Neural cell (in vitro differentiated cells): ENCODE measurements at regions not wholly inside any gene's neighbourhood (a gene's known extent, or its start where the extent isn't known, plus 50 kb on each side); places are given as distances from the start of the nearest gene placed in this dataset.

Experiments
- H2AFZ ChIP-seq: fragments of 200-600, 300-800 bp; sonication (generic), shearing (Covaris generic); 2 replicates; pipeline ENCODE4 v1.6.0; 2014; ENCODE audit warnings: low read depth, mild to moderate bottlenecking, antibody characterized with exemption, low read length, moderate library complexity
- H3F3A ChIP-seq: fragments of 200-600 bp; shearing (Covaris generic); 2 replicates; pipeline ENCODE4 v1.6.1; 2016; ENCODE audit warnings: mild to moderate bottlenecking, moderate library complexity, mixed read lengths, antibody characterized with exemption, low read length; ENCODE audit not compliant: insufficient read depth, poor library complexity, severe bottlenecking
- H3K27ac ChIP-seq: fragments of 200-600, 300-800 bp; sonication (generic), shearing (Covaris generic); 2 replicates; pipeline ENCODE4 v1.5.1; 2014; ENCODE audit warnings: mild to moderate bottlenecking, low read length, moderate library complexity
- H3K27me3 ChIP-seq: fragments of 300-800, 200-600 bp; sonication (generic), shearing (Covaris generic); 2 replicates; pipeline ENCODE4 v1.6.0; 2014; ENCODE audit warnings: mild to moderate bottlenecking, low read depth, low read length, moderate library complexity; ENCODE audit not compliant: insufficient read depth
- H3K36me3 ChIP-seq: fragments of 300-800, 200-600 bp; sonication (generic), shearing (Covaris generic); 2 replicates; pipeline ENCODE4 v1.5.1; 2014; ENCODE audit warnings: mild to moderate bottlenecking, antibody characterized with exemption, low read length, moderate library complexity; ENCODE audit not compliant: insufficient read depth
- H3K4me2 ChIP-seq: fragments of 300-800, 200-600 bp; sonication (generic), shearing (Covaris generic); 2 replicates; pipeline ENCODE4 v1.6.0; 2014; ENCODE audit warnings: mild to moderate bottlenecking, low read length
- H3K4me3 ChIP-seq: fragments of 300-800, 200-600 bp; sonication (generic), shearing (Covaris generic); 2 replicates; pipeline ENCODE4 v1.5.1; 2014; ENCODE audit warnings: mild to moderate bottlenecking, low read length, moderate library complexity
- H3K79me2 ChIP-seq: fragments of 200-600 bp; shearing (Covaris generic); replicated peaks from 2 replicates; pipeline ENCODE4 v1.6.0; 2014; ENCODE audit warnings: mild to moderate bottlenecking, low read length, moderate library complexity; ENCODE audit not compliant: insufficient read depth
- H3K9ac ChIP-seq: fragments of 300-800, 200-600 bp; sonication (generic), shearing (Covaris generic); 2 replicates; pipeline ENCODE4 v1.6.1; 2016; ENCODE audit warnings: mild to moderate bottlenecking, low read length, mixed read lengths
- H3K9me2 ChIP-seq: fragments of 200-600 bp; shearing (Covaris generic); 2 replicates; pipeline ENCODE4 v1.6.1; 2016; ENCODE audit warnings: mild to moderate bottlenecking, low read length, mixed read lengths; ENCODE audit not compliant: insufficient read depth
- H3K9me3 ChIP-seq: fragments of 200-600, 300-800 bp; sonication (generic), shearing (Covaris generic); 2 replicates; pipeline ENCODE4 v1.6.1; 2016; ENCODE audit warnings: mild to moderate bottlenecking, mixed run types, low read length, moderate library complexity, mixed read lengths
- H4K20me1 ChIP-seq: fragments of 200-600 bp; shearing (Covaris generic); 2 replicates; pipeline ENCODE4 v1.6.1; 2016; ENCODE audit warnings: mild to moderate bottlenecking, mixed run types; ENCODE audit not compliant: insufficient read depth
- EP300 ChIP-seq: fragments of 450-650 bp; conservative IDR thresholded peaks from 2 replicates; pipeline ENCODE4 v1.6.1; 2014; ENCODE audit warnings: antibody characterized with exemption, mild to moderate bottlenecking, moderate library complexity; ENCODE audit not compliant: poor library complexity, severe bottlenecking
- EZH2 ChIP-seq: fragments of 200-600, 300-800 bp; shearing (Covaris generic), sonication (generic); IDR thresholded peaks from 2 replicates; pipeline ENCODE4 v1.6.1; 2014; ENCODE audit warnings: antibody characterized with exemption, low read length, borderline replicate concordance, mild to moderate bottlenecking; ENCODE audit not compliant: insufficient read depth, poor library complexity, severe bottlenecking
- MXI1 ChIP-seq: fragments of 450-650 bp; conservative IDR thresholded peaks from 2 replicates; pipeline ENCODE4 v1.6.1; 2014; ENCODE audit warnings: antibody characterized with exemption, mild to moderate bottlenecking; ENCODE audit not compliant: poor library complexity, severe bottlenecking
- POLR2AphosphoS5 ChIP-seq: IDR thresholded peaks from 2 replicates; pipeline ENCODE4 v1.6.1; 2012
- RAD21 ChIP-seq: fragments of 450-650 bp; conservative IDR thresholded peaks from 2 replicates; pipeline ENCODE4 v1.6.1; 2014; ENCODE audit warnings: antibody characterized with exemption, mild to moderate bottlenecking, moderate library complexity
- SMC3 ChIP-seq: fragments of 450-650 bp; conservative IDR thresholded peaks from 2 replicates; pipeline ENCODE4 v1.6.1; 2014; ENCODE audit warnings: antibody characterized with exemption, mild to moderate bottlenecking, moderate library complexity; ENCODE audit not compliant: poor library complexity
- TAF1 ChIP-seq: IDR thresholded peaks from 2 replicates; pipeline ENCODE4 v1.6.1; 2012; ENCODE audit warnings: low read depth
- TF ChIP-seq, protein P1 (sequence below): IDR thresholded peaks from 2 replicates; pipeline ENCODE4 v1.6.1; 2012; ENCODE audit warnings: borderline replicate concordance
- TF ChIP-seq, protein P2 (sequence below): fragments of 450-650 bp; IDR thresholded peaks from 2 replicates; pipeline ENCODE4 v1.5.1; 2014; ENCODE audit warnings: antibody characterized with exemption, mild to moderate bottlenecking, moderate library complexity; ENCODE audit not compliant: poor library complexity, severe bottlenecking

DNA sequence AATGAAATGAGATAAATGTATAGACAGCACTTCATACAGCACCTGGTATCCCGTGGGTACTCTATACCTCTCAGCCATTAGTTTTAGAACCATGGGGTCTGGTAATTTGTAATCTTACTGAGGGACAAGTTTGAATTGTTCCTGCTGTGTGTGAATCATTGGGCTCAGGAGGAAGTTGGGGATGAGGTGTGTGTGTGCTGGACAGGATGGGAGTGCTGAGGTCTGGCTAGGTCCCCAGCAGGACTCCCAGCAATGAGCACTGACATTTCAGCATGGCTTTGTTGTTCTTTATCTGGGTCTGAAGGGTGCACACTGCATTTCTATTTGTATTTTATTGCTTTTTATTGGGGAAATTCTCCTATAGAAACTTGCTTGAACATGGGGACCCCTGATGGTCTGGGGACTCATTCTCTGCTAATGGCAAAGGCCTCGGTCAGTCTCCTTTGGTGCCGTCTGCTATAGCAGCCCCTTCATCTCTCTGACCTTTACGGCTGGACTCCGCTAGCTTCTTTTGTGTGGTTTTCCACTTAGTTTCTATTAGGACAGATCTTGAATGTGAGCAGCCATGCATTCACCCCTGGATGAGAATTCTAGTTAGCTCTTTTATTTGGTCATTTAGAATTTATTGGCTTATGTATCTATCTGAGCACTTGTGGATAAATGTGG, 98.1 kb downstream of the SREK1 start:
- H3K9ac ChIP-seq, result no peak overlapping the region
- H3K36me3 ChIP-seq, result no peaks in the 10 kb centered on the region
- H3K4me2 ChIP-seq, result no peak overlapping the region
- H3K9me3 ChIP-seq, result no peaks in the 10 kb centered on the region
- no peaks in the 10 kb centered on the region for H3K79me2 ChIP-seq
- H4K20me1 ChIP-seq, result no peaks in the 10 kb centered on the region
- TF ChIP-seq POLR2AphosphoS5, result no peak
- no peak for TF ChIP-seq EP300
- no peak for TF ChIP-seq TAF1
- no peak for TF ChIP-seq MXI1
- TF ChIP-seq, protein P1, sequence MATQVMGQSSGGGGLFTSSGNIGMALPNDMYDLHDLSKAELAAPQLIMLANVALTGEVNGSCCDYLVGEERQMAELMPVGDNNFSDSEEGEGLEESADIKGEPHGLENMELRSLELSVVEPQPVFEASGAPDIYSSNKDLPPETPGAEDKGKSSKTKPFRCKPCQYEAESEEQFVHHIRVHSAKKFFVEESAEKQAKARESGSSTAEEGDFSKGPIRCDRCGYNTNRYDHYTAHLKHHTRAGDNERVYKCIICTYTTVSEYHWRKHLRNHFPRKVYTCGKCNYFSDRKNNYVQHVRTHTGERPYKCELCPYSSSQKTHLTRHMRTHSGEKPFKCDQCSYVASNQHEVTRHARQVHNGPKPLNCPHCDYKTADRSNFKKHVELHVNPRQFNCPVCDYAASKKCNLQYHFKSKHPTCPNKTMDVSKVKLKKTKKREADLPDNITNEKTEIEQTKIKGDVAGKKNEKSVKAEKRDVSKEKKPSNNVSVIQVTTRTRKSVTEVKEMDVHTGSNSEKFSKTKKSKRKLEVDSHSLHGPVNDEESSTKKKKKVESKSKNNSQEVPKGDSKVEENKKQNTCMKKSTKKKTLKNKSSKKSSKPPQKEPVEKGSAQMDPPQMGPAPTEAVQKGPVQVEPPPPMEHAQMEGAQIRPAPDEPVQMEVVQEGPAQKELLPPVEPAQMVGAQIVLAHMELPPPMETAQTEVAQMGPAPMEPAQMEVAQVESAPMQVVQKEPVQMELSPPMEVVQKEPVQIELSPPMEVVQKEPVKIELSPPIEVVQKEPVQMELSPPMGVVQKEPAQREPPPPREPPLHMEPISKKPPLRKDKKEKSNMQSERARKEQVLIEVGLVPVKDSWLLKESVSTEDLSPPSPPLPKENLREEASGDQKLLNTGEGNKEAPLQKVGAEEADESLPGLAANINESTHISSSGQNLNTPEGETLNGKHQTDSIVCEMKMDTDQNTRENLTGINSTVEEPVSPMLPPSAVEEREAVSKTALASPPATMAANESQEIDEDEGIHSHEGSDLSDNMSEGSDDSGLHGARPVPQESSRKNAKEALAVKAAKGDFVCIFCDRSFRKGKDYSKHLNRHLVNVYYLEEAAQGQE, result no peak
- TF ChIP-seq EZH2, result no peak
- TF ChIP-seq SMC3, result no peak
- TF ChIP-seq, protein P2, sequence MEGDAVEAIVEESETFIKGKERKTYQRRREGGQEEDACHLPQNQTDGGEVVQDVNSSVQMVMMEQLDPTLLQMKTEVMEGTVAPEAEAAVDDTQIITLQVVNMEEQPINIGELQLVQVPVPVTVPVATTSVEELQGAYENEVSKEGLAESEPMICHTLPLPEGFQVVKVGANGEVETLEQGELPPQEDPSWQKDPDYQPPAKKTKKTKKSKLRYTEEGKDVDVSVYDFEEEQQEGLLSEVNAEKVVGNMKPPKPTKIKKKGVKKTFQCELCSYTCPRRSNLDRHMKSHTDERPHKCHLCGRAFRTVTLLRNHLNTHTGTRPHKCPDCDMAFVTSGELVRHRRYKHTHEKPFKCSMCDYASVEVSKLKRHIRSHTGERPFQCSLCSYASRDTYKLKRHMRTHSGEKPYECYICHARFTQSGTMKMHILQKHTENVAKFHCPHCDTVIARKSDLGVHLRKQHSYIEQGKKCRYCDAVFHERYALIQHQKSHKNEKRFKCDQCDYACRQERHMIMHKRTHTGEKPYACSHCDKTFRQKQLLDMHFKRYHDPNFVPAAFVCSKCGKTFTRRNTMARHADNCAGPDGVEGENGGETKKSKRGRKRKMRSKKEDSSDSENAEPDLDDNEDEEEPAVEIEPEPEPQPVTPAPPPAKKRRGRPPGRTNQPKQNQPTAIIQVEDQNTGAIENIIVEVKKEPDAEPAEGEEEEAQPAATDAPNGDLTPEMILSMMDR, result no peak
- TF ChIP-seq RAD21, result no peak
- no peaks in the 10 kb centered on the region for H3K27me3 ChIP-seq
- no peaks in the 10 kb centered on the region for H3F3A ChIP-seq
- H3K9me2 ChIP-seq, result no peaks in the 10 kb centered on the region
- no peak overlapping the region for H3K4me3 ChIP-seq
- no peak overlapping the region for H2AFZ ChIP-seq
- H3K27ac ChIP-seq, result no peak overlapping the region

DNA sequence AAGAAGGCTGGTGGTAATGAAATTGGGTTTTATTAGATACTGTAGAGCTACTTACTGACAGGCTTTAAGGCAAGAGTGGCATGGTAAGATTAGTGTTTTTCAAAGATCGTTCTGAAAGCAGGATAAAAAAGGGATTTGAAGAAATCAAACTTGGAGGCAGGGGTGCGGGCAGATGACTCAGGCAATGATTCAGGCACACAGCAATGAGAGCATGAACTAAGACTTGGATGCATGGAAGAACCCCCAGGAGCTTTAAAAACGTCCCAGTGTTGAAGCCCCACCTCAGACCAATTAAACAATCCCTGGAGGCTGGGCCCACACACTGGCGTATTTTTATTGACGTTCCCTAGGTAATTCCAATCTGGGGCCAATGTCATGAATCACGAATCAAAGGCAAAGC, 102.5 kb downstream of the SREK1 start:
- no peaks in the 10 kb centered on the region for H3F3A ChIP-seq
- H3K4me3 ChIP-seq, result no peak overlapping the region
- TF ChIP-seq, protein P1, result no peak
- TF ChIP-seq, protein P2, result no peak
- TF ChIP-seq RAD21 (no peak), POLR2AphosphoS5 (no peak), EZH2 (no peak), SMC3 (no peak), TAF1 (no peak), EP300 (no peak), MXI1 (no peak)
- H3K9me2 ChIP-seq, result no peaks in the 10 kb centered on the region
- H3K9ac ChIP-seq, result no peak overlapping the region
- no peaks in the 10 kb centered on the region for H3K79me2 ChIP-seq
- no peak overlapping the region for H3K4me2 ChIP-seq
- H4K20me1 ChIP-seq, result no peaks in the 10 kb centered on the region
- H3K27me3 ChIP-seq, result no peaks in the 10 kb centered on the region
- no peak overlapping the region for H3K27ac ChIP-seq
- H3K9me3 ChIP-seq, result no peaks in the 10 kb centered on the region
- H2AFZ ChIP-seq, result no peak overlapping the region
- no peaks in the 10 kb centered on the region for H3K36me3 ChIP-seq
